ENCODE measurements at regions not wholly inside any gene's neighbourhood (a gene's known extent, or its start where the extent isn't known, plus 50 kb on each side); places are given as distances from the start of the nearest gene placed in this dataset.
"Not testable (repeated sequence)": the region's sequence is repeated elsewhere in the genome, so short reads cannot be mapped to it uniquely, and the experiment has no call there.

DNA sequence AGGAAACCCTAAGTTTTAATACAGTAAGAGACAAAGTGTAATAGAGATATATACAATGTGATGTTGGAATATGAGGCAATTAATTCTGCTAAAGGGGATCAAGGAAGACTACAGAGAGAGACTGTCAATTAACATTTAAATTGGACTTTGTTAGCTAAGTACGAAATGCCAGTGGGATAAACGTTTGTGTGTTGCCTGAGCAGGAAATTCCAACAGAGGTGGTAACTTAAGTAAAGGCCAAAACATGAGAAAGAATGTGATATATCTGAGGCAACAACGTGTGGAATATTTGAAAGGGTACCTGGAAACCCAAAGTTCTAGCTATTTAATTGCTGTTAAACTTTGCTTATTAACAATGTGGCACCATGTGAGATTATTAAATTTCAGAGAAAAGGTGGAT lies 1666.9 kb upstream of the WWC1 start:
- no peaks in the 10 kb centered on the region for H3K9me3 ChIP-seq (ENCODE audit: control insufficient read depth in 2 of 2, low read length in 2 of 2)
- H3K27me3 ChIP-seq (ENCODE audit: control insufficient read depth, insufficient read depth, low read length) = no peaks in the 10 kb centered on the region
- Mint-ChIP-seq H3K27me3 (no peaks in the 10 kb centered on the region), H3K9me3 (peaks cover 0 to 31% (median 6%) of the 10 kb centered on the region in 7 donors), H3K4me3 (no peak overlapping the region), H3K36me3 (no peaks in the 10 kb centered on the region), H3K4me1 (no peaks in the 10 kb centered on the region), H3K27ac (no peak overlapping the region)
- H3K4me3 ChIP-seq (ENCODE audit: low read depth, low read length) = no peak overlapping the region
- H3K27ac ChIP-seq (ENCODE audit: insufficient read depth, low read length, poor library complexity, severe bottlenecking) = no peak overlapping the region
- DNase-seq = no peak
- no peaks in the 10 kb centered on the region for H3K4me1 ChIP-seq (ENCODE audit: control insufficient read depth, insufficient read depth, low read length, poor library complexity, severe bottlenecking)
- no peaks in the 10 kb centered on the region for H3K36me3 ChIP-seq (ENCODE audit: control insufficient read depth, insufficient read depth, low read length)
- no peak for ATAC-seq (ENCODE audit: low read depth in 2 of 2)

DNA sequence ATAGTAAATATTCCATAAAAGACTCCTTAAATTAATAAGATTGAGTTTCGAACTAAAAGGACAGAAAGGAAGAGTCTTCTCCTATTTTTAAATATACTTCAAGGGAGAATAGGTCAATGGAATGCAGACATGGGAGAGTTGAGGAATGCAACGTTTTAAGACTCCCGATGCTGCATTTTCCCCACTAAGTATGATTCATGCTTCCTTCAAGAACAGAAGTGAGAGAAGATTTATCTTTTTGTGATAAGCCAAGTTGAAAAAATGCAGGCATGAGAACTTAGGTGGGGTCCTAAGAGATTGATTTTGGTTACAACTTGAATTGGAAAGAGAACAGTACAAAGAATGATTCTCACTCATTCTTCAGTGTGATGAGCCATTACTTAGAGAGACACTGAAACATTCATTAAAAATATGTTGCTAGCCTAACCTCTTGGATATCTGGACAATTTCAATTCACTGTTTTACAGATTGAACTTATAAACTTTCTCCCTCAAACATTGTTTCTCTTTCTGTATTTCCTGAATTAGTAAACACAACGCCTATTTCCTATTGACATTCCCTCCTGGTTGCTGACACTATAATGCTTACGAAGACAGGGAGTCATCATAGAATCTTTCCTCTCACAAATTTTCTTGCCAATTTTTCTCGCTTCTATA lies 1666.1 kb upstream of the WWC1 start:
- Histone ChIP-seq H3K4me1 (ENCODE audit: control insufficient read depth, insufficient read depth, low read length, poor library complexity, severe bottlenecking) (no peaks in the 10 kb centered on the region), H3K27ac (ENCODE audit: insufficient read depth, low read length, poor library complexity, severe bottlenecking) (no peak overlapping the region), H3K4me3 (ENCODE audit: low read depth, low read length) (no peak overlapping the region), H3K9me3 (ENCODE audit: control insufficient read depth in 2 of 2, low read length in 2 of 2) (no peaks in the 10 kb centered on the region), H3K36me3 (ENCODE audit: control insufficient read depth, insufficient read depth, low read length) (no peaks in the 10 kb centered on the region), H3K27me3 (ENCODE audit: control insufficient read depth, insufficient read depth, low read length) (no peaks in the 10 kb centered on the region)
- no peak overlapping the region for H3K4me3 Mint-ChIP-seq
- no peak for DNase-seq
- H3K27ac Mint-ChIP-seq = no peak overlapping the region
- peaks cover 0 to 30% (median 4%) of the 10 kb centered on the region in 7 donors for H3K9me3 Mint-ChIP-seq
- H3K4me1 Mint-ChIP-seq = no peaks in the 10 kb centered on the region
- H3K36me3 Mint-ChIP-seq = no peaks in the 10 kb centered on the region
- ATAC-seq (ENCODE audit: low read depth in 2 of 2) = no peak
- no peaks in the 10 kb centered on the region for H3K27me3 Mint-ChIP-seq

DNA sequence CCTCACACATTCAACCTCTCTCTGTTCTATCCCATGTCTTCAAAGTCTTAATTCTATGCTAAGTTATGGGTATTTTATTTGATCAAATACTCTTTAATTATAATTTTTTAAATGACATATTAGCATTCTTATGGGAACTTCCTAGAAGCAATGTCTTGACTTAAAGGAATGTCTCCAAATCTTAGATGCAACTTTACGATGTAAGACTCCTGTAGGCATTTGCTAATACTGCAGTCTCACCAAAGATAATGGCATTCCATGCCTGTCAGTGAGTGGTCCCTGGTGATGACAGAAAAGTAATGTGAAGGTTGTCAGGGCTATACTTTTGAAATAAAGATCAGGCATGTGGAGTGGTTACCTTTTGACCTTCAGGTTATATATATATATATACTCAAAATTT lies 1654.2 kb upstream of the WWC1 start:
- H3K27ac Mint-ChIP-seq = no peak overlapping the region
- H3K4me1 Mint-ChIP-seq = no peaks in the 10 kb centered on the region
- ATAC-seq (ENCODE audit: low read depth in 2 of 2) (no peak), DNase-seq (no peak)
- Histone ChIP-seq H3K36me3 (ENCODE audit: control insufficient read depth, insufficient read depth, low read length) (no peaks in the 10 kb centered on the region), H3K9me3 (ENCODE audit: control insufficient read depth in 2 of 2, low read length in 2 of 2) (no peaks in the 10 kb centered on the region), H3K27me3 (ENCODE audit: control insufficient read depth, insufficient read depth, low read length) (no peaks in the 10 kb centered on the region), H3K4me1 (ENCODE audit: control insufficient read depth, insufficient read depth, low read length, poor library complexity, severe bottlenecking) (no peaks in the 10 kb centered on the region), H3K27ac (ENCODE audit: insufficient read depth, low read length, poor library complexity, severe bottlenecking) (no peak overlapping the region), H3K4me3 (ENCODE audit: low read depth, low read length) (no peak overlapping the region)
- peaks cover 0 to 19% (median 3%) of the 10 kb centered on the region in 7 donors for H3K9me3 Mint-ChIP-seq
- no peaks in the 10 kb centered on the region for H3K36me3 Mint-ChIP-seq
- H3K4me3 Mint-ChIP-seq = no peak overlapping the region
- no peaks in the 10 kb centered on the region for H3K27me3 Mint-ChIP-seq

DNA sequence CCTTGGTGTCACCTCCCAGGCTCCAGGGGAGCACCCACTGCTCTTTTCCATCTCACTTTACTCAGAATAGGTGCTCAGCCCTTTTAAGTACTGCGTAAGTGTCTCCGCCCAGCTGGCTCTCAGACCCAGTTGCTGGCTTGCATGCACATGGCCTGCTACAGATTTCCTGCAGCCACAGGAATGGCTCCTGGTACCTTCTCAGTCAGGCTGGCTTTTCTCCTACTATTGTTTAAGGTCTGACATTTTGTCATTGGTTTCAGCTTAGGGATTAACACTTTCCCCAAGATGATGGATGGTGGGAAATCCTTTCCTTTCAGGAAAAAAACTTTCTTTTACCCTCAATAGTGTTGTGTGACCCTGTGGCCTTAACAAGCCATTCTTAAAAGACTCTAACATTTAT lies 1652.3 kb upstream of the WWC1 start:
- H3K27me3 Mint-ChIP-seq = no peaks in the 10 kb centered on the region
- no peaks in the 10 kb centered on the region for H3K4me1 ChIP-seq (ENCODE audit: control insufficient read depth, insufficient read depth, low read length, poor library complexity, severe bottlenecking)
- no peak overlapping the region for H3K4me3 ChIP-seq (ENCODE audit: low read depth, low read length)
- no peaks in the 10 kb centered on the region for H3K36me3 Mint-ChIP-seq
- no peak overlapping the region for H3K27ac Mint-ChIP-seq
- H3K27me3 ChIP-seq (ENCODE audit: control insufficient read depth, insufficient read depth, low read length) = no peaks in the 10 kb centered on the region
- peaks cover 0 to 20% (median 4%) of the 10 kb centered on the region in 7 donors for H3K9me3 Mint-ChIP-seq
- no peak overlapping the region for H3K27ac ChIP-seq (ENCODE audit: insufficient read depth, low read length, poor library complexity, severe bottlenecking)
- no peak overlapping the region for H3K4me3 Mint-ChIP-seq
- no peaks in the 10 kb centered on the region for H3K4me1 Mint-ChIP-seq
- H3K36me3 ChIP-seq (ENCODE audit: control insufficient read depth, insufficient read depth, low read length) = no peaks in the 10 kb centered on the region
- ATAC-seq (ENCODE audit: low read depth in 2 of 2) (no peak), DNase-seq (no peak)
- H3K9me3 ChIP-seq (ENCODE audit: control insufficient read depth in 2 of 2, low read length in 2 of 2) = no peaks in the 10 kb centered on the region

DNA sequence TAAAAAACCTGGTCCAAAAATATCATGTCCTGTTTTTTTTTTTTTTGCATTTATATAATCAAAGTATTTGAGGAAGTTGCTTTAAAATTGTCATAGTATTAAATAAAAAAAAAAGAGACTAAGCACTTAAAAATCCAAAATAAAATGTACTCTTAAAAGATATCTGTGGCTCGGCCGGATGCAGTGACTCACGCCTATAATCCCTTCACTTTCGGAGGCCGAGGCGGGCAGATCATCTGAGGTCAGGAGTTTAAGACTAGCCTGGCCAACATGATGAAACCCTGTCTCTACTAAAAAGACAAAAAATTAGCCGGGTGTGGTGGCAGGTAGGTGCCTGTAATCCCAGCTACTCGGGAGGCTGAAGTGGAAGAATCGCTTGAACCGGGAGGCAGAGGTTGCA lies 1651.3 kb upstream of the WWC1 start:
- H3K27ac Mint-ChIP-seq; H3K4me1 Mint-ChIP-seq; H3K4me3 Mint-ChIP-seq; H3K4me3 ChIP-seq (ENCODE audit: low read depth, low read length); H3K27me3 Mint-ChIP-seq; H3K4me1 ChIP-seq (ENCODE audit: control insufficient read depth, insufficient read depth, low read length, poor library complexity, severe bottlenecking); H3K36me3 ChIP-seq (ENCODE audit: control insufficient read depth, insufficient read depth, low read length); H3K27me3 ChIP-seq (ENCODE audit: control insufficient read depth, insufficient read depth, low read length); H3K36me3 Mint-ChIP-seq; DNase-seq; ATAC-seq (ENCODE audit: low read depth in 2 of 2); H3K27ac ChIP-seq (ENCODE audit: insufficient read depth, low read length, poor library complexity, severe bottlenecking); H3K9me3 ChIP-seq (ENCODE audit: control insufficient read depth in 2 of 2, low read length in 2 of 2): not testable (repeated sequence)
- peaks cover 0 to 19% (median 6%) of the 10 kb centered on the region in 7 donors for H3K9me3 Mint-ChIP-seq

DNA sequence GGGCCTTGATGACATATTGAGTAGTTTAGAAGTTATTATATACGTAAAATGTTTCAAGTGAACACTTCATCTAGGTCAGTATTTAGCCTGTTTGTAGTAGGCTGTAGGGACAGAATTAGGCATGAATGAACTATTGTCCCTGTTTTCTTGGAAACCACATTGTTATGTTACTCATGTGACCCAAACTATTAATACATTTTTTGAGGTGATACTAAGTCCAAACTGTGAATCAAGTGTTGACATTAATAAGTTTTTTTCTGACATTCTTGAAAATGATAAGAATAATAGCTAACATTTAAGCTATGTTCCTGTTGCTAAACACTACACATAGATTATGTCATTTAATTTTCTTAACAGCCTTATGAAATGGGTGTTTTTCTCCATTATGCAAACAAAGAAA lies 1642.7 kb upstream of the WWC1 start:
- no peak for DNase-seq
- no peaks in the 10 kb centered on the region for H3K4me1 ChIP-seq (ENCODE audit: control insufficient read depth, insufficient read depth, low read length, poor library complexity, severe bottlenecking)
- Mint-ChIP-seq H3K36me3 (no peaks in the 10 kb centered on the region), H3K4me3 (no peak overlapping the region), H3K9me3 (peaks cover 0 to 26% (median 9%) of the 10 kb centered on the region in 7 donors), H3K4me1 (no peaks in the 10 kb centered on the region), H3K27me3 (no peaks in the 10 kb centered on the region), H3K27ac (no peak overlapping the region)
- no peak for ATAC-seq (ENCODE audit: low read depth in 2 of 2)
- no peaks in the 10 kb centered on the region for H3K36me3 ChIP-seq (ENCODE audit: control insufficient read depth, insufficient read depth, low read length)
- no peak overlapping the region for H3K4me3 ChIP-seq (ENCODE audit: low read depth, low read length)
- H3K27ac ChIP-seq (ENCODE audit: insufficient read depth, low read length, poor library complexity, severe bottlenecking) = no peak overlapping the region
- no peaks in the 10 kb centered on the region for H3K27me3 ChIP-seq (ENCODE audit: control insufficient read depth, insufficient read depth, low read length)
- no peaks in the 10 kb centered on the region for H3K9me3 ChIP-seq (ENCODE audit: control insufficient read depth in 2 of 2, low read length in 2 of 2)

DNA sequence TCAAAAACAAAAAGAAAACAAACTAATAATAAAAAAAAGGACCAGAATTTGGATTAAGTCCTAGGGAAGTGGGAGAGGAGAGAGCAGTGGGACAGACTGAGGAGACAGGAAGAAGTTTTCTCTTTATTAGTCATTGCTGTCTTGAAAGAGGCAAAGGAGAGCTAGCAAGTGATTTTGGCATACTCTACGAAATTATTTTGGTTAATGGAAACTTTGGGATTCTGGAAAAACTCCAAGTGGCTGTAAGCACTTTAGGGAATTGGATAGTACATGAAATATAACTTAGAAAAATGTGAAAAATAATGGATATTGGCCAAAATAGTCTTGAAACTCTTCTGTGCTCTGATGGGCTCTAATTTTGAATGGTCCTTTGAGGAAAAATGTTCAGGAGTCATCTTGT lies 1641.8 kb upstream of the WWC1 start:
- Histone ChIP-seq H3K36me3 (ENCODE audit: control insufficient read depth, insufficient read depth, low read length) (no peaks in the 10 kb centered on the region), H3K27me3 (ENCODE audit: control insufficient read depth, insufficient read depth, low read length) (no peaks in the 10 kb centered on the region), H3K27ac (ENCODE audit: insufficient read depth, low read length, poor library complexity, severe bottlenecking) (no peak overlapping the region), H3K4me1 (ENCODE audit: control insufficient read depth, insufficient read depth, low read length, poor library complexity, severe bottlenecking) (no peaks in the 10 kb centered on the region), H3K4me3 (ENCODE audit: low read depth, low read length) (no peak overlapping the region), H3K9me3 (ENCODE audit: control insufficient read depth in 2 of 2, low read length in 2 of 2) (no peaks in the 10 kb centered on the region)
- H3K9me3 Mint-ChIP-seq = peaks cover 0 to 26% (median 5%) of the 10 kb centered on the region in 7 donors
- ATAC-seq (ENCODE audit: low read depth in 2 of 2) = no peak
- no peaks in the 10 kb centered on the region for H3K36me3 Mint-ChIP-seq
- no peak for DNase-seq
- H3K27me3 Mint-ChIP-seq = no peaks in the 10 kb centered on the region
- no peak overlapping the region for H3K4me3 Mint-ChIP-seq
- H3K27ac Mint-ChIP-seq = no peak overlapping the region
- H3K4me1 Mint-ChIP-seq = no peaks in the 10 kb centered on the region

DNA sequence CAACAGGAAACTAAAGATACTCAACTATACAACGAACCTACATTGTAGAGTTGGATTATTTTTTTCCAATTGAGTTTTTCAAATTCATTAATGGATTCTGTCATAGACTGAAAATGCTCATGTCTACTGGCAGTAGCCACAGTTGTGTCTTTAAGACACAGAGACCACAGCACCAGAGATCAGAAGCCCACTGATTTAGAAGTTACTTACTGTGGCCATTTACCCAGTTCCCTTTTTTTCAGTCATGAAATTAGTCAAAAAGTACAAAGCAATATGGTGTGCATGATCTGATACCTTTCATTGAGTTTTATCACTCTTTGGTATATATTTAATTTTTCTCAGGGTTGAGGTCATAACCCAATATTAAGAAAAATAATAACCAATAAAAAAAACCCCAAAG lies 1640.2 kb upstream of the WWC1 start:
- Mint-ChIP-seq H3K4me1 (no peaks in the 10 kb centered on the region), H3K4me3 (no peak overlapping the region), H3K27ac (no peak overlapping the region), H3K36me3 (no peaks in the 10 kb centered on the region), H3K9me3 (peaks cover 0 to 25% (median 7%) of the 10 kb centered on the region in 7 donors), H3K27me3 (no peaks in the 10 kb centered on the region)
- no peaks in the 10 kb centered on the region for H3K4me1 ChIP-seq (ENCODE audit: control insufficient read depth, insufficient read depth, low read length, poor library complexity, severe bottlenecking)
- H3K36me3 ChIP-seq (ENCODE audit: control insufficient read depth, insufficient read depth, low read length) = no peaks in the 10 kb centered on the region
- no peak overlapping the region for H3K4me3 ChIP-seq (ENCODE audit: low read depth, low read length)
- no peaks in the 10 kb centered on the region for H3K9me3 ChIP-seq (ENCODE audit: control insufficient read depth in 2 of 2, low read length in 2 of 2)
- ATAC-seq (ENCODE audit: low read depth in 2 of 2) (no peak), DNase-seq (no peak)
- H3K27ac ChIP-seq (ENCODE audit: insufficient read depth, low read length, poor library complexity, severe bottlenecking) = no peak overlapping the region
- no peaks in the 10 kb centered on the region for H3K27me3 ChIP-seq (ENCODE audit: control insufficient read depth, insufficient read depth, low read length)
